ENCODE measurements at regions not wholly inside any gene's neighbourhood (a gene's known extent, or its start where the extent isn't known, plus 50 kb on each side); places are given as distances from the start of the nearest gene placed in this dataset.

DNA sequence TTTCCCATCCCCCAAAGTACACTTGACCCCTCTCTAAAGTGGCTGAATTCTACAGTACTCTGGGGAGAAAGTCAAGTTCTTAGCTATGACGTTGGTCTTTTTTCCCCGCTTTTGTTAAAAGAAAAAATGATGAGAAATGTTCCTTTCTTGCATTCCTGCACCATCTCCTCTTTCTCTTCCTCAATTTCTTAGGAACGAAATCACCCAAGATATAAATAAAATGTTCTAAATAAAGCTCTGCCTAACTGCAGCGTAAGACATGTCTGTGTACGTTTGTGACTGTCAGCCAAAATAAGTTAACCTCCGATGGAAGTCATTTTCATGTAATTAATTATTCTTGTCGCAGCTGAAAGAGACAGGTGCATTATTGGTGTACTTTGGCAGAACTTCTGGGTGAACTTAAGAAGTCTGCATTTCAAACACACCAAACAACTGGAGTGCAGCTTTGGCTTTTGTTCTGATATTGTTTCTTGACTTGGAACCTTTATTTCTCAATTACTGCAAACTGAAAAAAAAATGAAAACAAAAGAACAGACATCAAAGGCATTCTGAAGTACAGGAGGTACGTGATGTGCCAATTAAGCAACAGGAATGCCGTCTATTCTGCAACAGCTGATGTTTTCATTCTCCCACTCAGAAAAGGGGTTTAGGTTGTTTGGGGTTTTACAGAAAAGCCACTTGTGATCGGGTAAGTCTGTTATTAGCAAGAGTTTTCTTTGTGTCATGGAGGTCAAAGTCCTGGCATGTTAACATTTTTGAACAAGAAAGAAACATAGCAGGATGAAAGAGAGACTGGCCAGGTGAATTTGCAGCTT is 82.4 kb upstream of the SDK1 start:
- DNase-seq: no peak
- H3K9me3 ChIP-seq (replicated peaks in 1 of 3): no peaks in the 10 kb centered on the region
- H3K4me1 ChIP-seq (replicated peaks in 1 of 2): no peaks in the 10 kb centered on the region
- no peaks in the 10 kb centered on the region for H3K36me3 ChIP-seq (replicated peaks in 1 of 2)
- no peak overlapping the region for H3K27ac ChIP-seq
- 24 to 31% (median 28%) methylated on average over 10 of the region's 10 CpGs for WGBS, 4 donors
- H3K27me3 ChIP-seq: no peaks in the 10 kb centered on the region
- no peak overlapping the region for H3K4me3 ChIP-seq
- intact Hi-C loops (cut with DNase I): no loop called here
- no peak for TF ChIP-seq POLR2A (IDR thresholded peaks at IDR 0.05)
- TF ChIP-seq, protein P1, sequence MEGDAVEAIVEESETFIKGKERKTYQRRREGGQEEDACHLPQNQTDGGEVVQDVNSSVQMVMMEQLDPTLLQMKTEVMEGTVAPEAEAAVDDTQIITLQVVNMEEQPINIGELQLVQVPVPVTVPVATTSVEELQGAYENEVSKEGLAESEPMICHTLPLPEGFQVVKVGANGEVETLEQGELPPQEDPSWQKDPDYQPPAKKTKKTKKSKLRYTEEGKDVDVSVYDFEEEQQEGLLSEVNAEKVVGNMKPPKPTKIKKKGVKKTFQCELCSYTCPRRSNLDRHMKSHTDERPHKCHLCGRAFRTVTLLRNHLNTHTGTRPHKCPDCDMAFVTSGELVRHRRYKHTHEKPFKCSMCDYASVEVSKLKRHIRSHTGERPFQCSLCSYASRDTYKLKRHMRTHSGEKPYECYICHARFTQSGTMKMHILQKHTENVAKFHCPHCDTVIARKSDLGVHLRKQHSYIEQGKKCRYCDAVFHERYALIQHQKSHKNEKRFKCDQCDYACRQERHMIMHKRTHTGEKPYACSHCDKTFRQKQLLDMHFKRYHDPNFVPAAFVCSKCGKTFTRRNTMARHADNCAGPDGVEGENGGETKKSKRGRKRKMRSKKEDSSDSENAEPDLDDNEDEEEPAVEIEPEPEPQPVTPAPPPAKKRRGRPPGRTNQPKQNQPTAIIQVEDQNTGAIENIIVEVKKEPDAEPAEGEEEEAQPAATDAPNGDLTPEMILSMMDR (IDR thresholded peaks at IDR 0.05): no peak

- WGBS, 4 donors: 61 to 68% (median 65%) methylated on average over 7 of the region's 7 CpGs
- no peaks in the 10 kb centered on the region for H3K4me1 ChIP-seq (replicated peaks in 1 of 2)
- no peaks in the 10 kb centered on the region for H3K36me3 ChIP-seq (replicated peaks in 1 of 2)
- no peak for DNase-seq
- intact Hi-C loops (cut with DNase I): no loop called here
- H3K4me3 ChIP-seq: no peak overlapping the region
- no peaks in the 10 kb centered on the region for H3K9me3 ChIP-seq (replicated peaks in 1 of 3)
- no peak for TF ChIP-seq POLR2A (IDR thresholded peaks at IDR 0.05)
- TF ChIP-seq, protein P1 (IDR thresholded peaks at IDR 0.05): no peak
- H3K27ac ChIP-seq: no peak overlapping the region
- no peaks in the 10 kb centered on the region for H3K27me3 ChIP-seq
These were observed 71.1 kb upstream of the SDK1 start for GRCh38 chr7:3229904-3230470.

GRCh38 chr7:3230908-3231307 is 70.1 kb upstream of the SDK1 start:
- H3K4me1 ChIP-seq (replicated peaks in 1 of 2): no peaks in the 10 kb centered on the region
- H3K36me3 ChIP-seq (replicated peaks in 1 of 2): no peaks in the 10 kb centered on the region
- H3K9me3 ChIP-seq (replicated peaks in 1 of 3): no peaks in the 10 kb centered on the region
- DNase-seq: no peak
- intact Hi-C loops (cut with DNase I): no loop called here
- WGBS, 4 donors: 87 to 95% (median 91%) methylated on average over 7 to 10 of the region's 10 CpGs
- no peak overlapping the region for H3K4me3 ChIP-seq
- H3K27ac ChIP-seq: no peak overlapping the region
- TF ChIP-seq POLR2A (IDR thresholded peaks at IDR 0.05): no peak
- TF ChIP-seq, protein P1 (IDR thresholded peaks at IDR 0.05): no peak
- no peaks in the 10 kb centered on the region for H3K27me3 ChIP-seq

DNA sequence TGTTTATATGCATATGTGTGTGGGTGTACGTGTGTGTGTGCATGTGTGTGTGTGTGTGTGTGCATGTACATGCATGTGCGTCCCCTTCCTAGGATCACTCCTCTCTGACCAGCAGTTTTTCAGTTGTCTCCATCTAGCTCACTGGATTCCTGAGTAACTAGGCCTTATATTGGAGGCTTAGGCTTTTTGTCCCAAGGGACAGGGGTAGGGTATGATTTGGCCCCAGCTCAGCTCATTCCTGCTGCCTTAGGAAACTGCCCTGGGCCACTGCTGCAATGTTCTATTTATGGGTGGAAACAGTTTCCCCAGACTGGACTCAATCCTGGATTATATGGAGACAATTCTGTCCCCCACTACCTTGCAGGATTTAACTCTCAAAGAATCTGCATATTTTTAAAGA is 68.8 kb upstream of the SDK1 start:
- WGBS, 4 donors: 72 to 93% (median 83%) methylated on average over 2 of the region's 2 CpGs
- no peak for DNase-seq
- H3K4me3 ChIP-seq: no peak overlapping the region
- no peak overlapping the region for H3K27ac ChIP-seq
- no peaks in the 10 kb centered on the region for H3K9me3 ChIP-seq (replicated peaks in 1 of 3)
- H3K4me1 ChIP-seq (replicated peaks in 1 of 2): no peaks in the 10 kb centered on the region
- intact Hi-C loops (cut with DNase I): no loop called here
- no peaks in the 10 kb centered on the region for H3K36me3 ChIP-seq (replicated peaks in 1 of 2)
- H3K27me3 ChIP-seq: no peaks in the 10 kb centered on the region
- TF ChIP-seq POLR2A (IDR thresholded peaks at IDR 0.05): no peak
- TF ChIP-seq, protein P1 (IDR thresholded peaks at IDR 0.05): no peak
